ENCODE measurements at regions not wholly inside any gene's neighbourhood (a gene's known extent, or its start where the extent isn't known, plus 50 kb on each side); places are given as distances from the start of the nearest gene placed in this dataset.

DNA sequence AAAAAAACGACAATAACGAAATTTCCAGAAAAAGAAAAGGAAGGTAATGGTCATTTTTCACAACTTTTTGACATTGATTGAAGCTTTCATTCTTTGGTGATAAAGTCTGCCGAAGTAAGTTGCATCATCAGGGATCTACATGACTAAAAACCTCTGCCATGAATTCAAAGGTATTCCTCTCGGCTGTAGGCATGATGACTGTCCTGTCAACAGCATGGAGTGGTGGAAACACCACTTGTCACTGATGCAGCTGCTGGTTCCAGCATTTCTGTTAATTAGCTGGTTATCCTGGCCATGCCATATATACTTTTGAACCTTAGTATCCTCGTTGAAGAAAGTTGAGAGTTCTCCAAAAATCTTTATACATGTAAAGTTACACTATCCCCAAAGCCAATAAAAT, 859.0 kb upstream of the ARPP21 start:
- Mint-ChIP-seq H3K27me3 (ENCODE audit: insufficient read depth, low read depth, poor library complexity) (no peaks in the 10 kb centered on the region), H3K27ac (no peak overlapping the region), H3K36me3 (ENCODE audit: low read depth) (no peaks in the 10 kb centered on the region), H3K4me3 (no peak overlapping the region), H3K9me3 (no peaks in the 10 kb centered on the region; the same call in 2 of the 3 replicates), H3K4me1 (peaks cover 4% of the 10 kb centered on the region; the same call in 2 of the 3 replicates)
- H3K4me3 ChIP-seq = no peak overlapping the region
- DNase-seq (ENCODE audit: low spot score) (no peak), ATAC-seq (no peak)
- no peak overlapping the region for H3K4me2 ChIP-seq
- H3K36me3 ChIP-seq (ENCODE audit: insufficient read depth) = no peaks in the 10 kb centered on the region
- no peaks in the 10 kb centered on the region for H3K27me3 ChIP-seq (ENCODE audit: insufficient read depth)
- no peak overlapping the region for H2AFZ ChIP-seq
- no peaks in the 10 kb centered on the region for H3K79me2 ChIP-seq (replicated peaks; ENCODE audit: insufficient read depth)
- no peaks in the 10 kb centered on the region for H4K20me1 ChIP-seq (replicated peaks; ENCODE audit: insufficient read depth)
- H3K9me2 ChIP-seq (ENCODE audit: insufficient read depth) = peaks cover 11% of the 10 kb centered on the region
- no peaks in the 10 kb centered on the region for H3F3A ChIP-seq (replicated peaks; ENCODE audit: low read depth)
- H3K27ac ChIP-seq (ENCODE audit: low read depth) = no peak overlapping the region
- TF ChIP-seq, protein P1, sequence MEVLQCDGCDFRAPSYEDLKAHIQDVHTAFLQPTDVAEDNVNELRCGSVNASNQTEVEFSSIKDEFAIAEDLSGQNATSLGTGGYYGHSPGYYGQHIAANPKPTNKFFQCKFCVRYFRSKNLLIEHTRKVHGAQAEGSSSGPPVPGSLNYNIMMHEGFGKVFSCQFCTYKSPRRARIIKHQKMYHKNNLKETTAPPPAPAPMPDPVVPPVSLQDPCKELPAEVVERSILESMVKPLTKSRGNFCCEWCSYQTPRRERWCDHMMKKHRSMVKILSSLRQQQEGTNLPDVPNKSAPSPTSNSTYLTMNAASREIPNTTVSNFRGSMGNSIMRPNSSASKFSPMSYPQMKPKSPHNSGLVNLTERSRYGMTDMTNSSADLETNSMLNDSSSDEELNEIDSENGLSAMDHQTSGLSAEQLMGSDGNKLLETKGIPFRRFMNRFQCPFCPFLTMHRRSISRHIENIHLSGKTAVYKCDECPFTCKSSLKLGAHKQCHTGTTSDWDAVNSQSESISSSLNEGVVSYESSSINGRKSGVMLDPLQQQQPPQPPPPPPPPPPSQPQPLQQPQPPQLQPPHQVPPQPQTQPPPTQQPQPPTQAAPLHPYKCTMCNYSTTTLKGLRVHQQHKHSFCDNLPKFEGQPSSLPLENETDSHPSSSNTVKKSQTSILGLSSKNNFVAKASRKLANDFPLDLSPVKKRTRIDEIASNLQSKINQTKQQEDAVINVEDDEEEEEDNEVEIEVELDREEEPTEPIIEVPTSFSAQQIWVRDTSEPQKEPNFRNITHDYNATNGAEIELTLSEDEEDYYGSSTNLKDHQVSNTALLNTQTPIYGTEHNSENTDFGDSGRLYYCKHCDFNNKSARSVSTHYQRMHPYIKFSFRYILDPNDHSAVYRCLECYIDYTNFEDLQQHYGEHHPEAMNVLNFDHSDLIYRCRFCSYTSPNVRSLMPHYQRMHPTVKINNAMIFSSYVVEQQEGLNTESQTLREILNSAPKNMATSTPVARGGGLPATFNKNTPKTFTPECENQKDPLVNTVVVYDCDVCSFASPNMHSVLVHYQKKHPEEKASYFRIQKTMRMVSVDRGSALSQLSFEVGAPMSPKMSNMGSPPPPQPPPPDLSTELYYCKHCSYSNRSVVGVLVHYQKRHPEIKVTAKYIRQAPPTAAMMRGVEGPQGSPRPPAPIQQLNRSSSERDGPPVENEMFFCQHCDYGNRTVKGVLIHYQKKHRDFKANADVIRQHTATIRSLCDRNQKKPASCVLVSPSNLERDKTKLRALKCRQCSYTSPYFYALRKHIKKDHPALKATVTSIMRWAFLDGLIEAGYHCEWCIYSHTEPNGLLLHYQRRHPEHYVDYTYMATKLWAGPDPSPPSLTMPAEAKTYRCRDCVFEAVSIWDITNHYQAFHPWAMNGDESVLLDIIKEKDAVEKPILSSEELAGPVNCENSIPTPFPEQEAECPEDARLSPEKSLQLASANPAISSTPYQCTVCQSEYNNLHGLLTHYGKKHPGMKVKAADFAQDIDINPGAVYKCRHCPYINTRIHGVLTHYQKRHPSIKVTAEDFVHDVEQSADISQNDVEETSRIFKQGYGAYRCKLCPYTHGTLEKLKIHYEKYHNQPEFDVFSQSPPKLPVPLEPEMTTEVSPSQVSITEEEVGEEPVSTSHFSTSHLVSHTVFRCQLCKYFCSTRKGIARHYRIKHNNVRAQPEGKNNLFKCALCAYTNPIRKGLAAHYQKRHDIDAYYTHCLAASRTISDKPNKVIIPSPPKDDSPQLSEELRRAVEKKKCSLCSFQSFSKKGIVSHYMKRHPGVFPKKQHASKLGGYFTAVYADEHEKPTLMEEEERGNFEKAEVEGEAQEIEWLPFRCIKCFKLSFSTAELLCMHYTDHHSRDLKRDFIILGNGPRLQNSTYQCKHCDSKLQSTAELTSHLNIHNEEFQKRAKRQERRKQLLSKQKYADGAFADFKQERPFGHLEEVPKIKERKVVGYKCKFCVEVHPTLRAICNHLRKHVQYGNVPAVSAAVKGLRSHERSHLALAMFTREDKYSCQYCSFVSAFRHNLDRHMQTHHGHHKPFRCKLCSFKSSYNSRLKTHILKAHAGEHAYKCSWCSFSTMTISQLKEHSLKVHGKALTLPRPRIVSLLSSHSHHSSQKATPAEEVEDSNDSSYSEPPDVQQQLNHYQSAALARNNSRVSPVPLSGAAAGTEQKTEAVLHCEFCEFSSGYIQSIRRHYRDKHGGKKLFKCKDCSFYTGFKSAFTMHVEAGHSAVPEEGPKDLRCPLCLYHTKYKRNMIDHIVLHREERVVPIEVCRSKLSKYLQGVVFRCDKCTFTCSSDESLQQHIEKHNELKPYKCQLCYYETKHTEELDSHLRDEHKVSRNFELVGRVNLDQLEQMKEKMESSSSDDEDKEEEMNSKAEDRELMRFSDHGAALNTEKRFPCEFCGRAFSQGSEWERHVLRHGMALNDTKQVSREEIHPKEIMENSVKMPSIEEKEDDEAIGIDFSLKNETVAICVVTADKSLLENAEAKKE (CRISPR knock-in tag; IDR thresholded peaks at IDR 0.05) = no peak
- TF ChIP-seq, protein P2, sequence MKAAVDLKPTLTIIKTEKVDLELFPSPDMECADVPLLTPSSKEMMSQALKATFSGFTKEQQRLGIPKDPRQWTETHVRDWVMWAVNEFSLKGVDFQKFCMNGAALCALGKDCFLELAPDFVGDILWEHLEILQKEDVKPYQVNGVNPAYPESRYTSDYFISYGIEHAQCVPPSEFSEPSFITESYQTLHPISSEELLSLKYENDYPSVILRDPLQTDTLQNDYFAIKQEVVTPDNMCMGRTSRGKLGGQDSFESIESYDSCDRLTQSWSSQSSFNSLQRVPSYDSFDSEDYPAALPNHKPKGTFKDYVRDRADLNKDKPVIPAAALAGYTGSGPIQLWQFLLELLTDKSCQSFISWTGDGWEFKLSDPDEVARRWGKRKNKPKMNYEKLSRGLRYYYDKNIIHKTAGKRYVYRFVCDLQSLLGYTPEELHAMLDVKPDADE (IDR thresholded peaks at IDR 0.05) = no peak
- TF ChIP-seq ZNF331 (CRISPR knock-in tag; IDR thresholded peaks at IDR 0.05; ENCODE audit: low read depth) (no peak), ZNF114 (CRISPR knock-in tag; IDR thresholded peaks at IDR 0.05) (no peak), NANOG (IDR thresholded peaks at IDR 0.05; ENCODE audit: borderline replicate concordance) (no peak), POLR2AphosphoS5 (IDR thresholded peaks at IDR 0.05; ENCODE audit: low read depth) (no peak), EZH2 (IDR thresholded peaks at IDR 0.05; ENCODE audit: low read depth, unreplicated experiment) (no peak), CREB1 (CRISPR knock-in tag; IDR thresholded peaks at IDR 0.05; ENCODE audit: low read depth) (no peak), EZH2phosphoT487 (IDR thresholded peaks at IDR 0.05; ENCODE audit: unreplicated experiment) (no peak), JUNB (IDR thresholded peaks at IDR 0.05; ENCODE audit: unreplicated experiment) (no peak)
- TF ChIP-seq, protein P3, sequence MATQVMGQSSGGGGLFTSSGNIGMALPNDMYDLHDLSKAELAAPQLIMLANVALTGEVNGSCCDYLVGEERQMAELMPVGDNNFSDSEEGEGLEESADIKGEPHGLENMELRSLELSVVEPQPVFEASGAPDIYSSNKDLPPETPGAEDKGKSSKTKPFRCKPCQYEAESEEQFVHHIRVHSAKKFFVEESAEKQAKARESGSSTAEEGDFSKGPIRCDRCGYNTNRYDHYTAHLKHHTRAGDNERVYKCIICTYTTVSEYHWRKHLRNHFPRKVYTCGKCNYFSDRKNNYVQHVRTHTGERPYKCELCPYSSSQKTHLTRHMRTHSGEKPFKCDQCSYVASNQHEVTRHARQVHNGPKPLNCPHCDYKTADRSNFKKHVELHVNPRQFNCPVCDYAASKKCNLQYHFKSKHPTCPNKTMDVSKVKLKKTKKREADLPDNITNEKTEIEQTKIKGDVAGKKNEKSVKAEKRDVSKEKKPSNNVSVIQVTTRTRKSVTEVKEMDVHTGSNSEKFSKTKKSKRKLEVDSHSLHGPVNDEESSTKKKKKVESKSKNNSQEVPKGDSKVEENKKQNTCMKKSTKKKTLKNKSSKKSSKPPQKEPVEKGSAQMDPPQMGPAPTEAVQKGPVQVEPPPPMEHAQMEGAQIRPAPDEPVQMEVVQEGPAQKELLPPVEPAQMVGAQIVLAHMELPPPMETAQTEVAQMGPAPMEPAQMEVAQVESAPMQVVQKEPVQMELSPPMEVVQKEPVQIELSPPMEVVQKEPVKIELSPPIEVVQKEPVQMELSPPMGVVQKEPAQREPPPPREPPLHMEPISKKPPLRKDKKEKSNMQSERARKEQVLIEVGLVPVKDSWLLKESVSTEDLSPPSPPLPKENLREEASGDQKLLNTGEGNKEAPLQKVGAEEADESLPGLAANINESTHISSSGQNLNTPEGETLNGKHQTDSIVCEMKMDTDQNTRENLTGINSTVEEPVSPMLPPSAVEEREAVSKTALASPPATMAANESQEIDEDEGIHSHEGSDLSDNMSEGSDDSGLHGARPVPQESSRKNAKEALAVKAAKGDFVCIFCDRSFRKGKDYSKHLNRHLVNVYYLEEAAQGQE (IDR thresholded peaks at IDR 0.05; ENCODE audit: unreplicated experiment) = no peak
- TF ChIP-seq, protein P4, sequence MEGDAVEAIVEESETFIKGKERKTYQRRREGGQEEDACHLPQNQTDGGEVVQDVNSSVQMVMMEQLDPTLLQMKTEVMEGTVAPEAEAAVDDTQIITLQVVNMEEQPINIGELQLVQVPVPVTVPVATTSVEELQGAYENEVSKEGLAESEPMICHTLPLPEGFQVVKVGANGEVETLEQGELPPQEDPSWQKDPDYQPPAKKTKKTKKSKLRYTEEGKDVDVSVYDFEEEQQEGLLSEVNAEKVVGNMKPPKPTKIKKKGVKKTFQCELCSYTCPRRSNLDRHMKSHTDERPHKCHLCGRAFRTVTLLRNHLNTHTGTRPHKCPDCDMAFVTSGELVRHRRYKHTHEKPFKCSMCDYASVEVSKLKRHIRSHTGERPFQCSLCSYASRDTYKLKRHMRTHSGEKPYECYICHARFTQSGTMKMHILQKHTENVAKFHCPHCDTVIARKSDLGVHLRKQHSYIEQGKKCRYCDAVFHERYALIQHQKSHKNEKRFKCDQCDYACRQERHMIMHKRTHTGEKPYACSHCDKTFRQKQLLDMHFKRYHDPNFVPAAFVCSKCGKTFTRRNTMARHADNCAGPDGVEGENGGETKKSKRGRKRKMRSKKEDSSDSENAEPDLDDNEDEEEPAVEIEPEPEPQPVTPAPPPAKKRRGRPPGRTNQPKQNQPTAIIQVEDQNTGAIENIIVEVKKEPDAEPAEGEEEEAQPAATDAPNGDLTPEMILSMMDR (conservative IDR thresholded peaks at IDR 0.05; ENCODE audit: low read depth in 2 of 2) = no peak
- no peaks in the 10 kb centered on the region for H3K4me1 ChIP-seq (ENCODE audit: insufficient read depth)

Data from GM23338 (cell line).